ENCODE measurements at regions not wholly inside any gene's neighbourhood (a gene's known extent, or its start where the extent isn't known, plus 50 kb on each side); places are given as distances from the start of the nearest gene placed in this dataset.

- no peak overlapping the region for H3K4me2 ChIP-seq (ENCODE audit: insufficient read depth in 1 of 2, low read depth in 2 of 2, low read length in 2 of 2)
- H2BK20ac ChIP-seq (ENCODE audit: low read length), result no peak overlapping the region
- H2AFZ ChIP-seq (ENCODE audit: low read length), result no peak overlapping the region
- peak overlapping the region; percentile 48 for H2BK15ac ChIP-seq (ENCODE audit: low read length)
- H3K4me3 ChIP-seq (ENCODE audit: extremely low read depth in 1 of 4, insufficient read depth in 2 of 4, low read depth in 3 of 4, low read length in 4 of 4), result no peak overlapping the region
- FAIRE-seq (no peak), DNase-seq (ENCODE audit: low read depth in 1 of 2, low spot score in 2 of 2) (no peak)
- 91% methylated on average over 19 of the region's 19 CpGs; no CpG with 5 or more reads in 1 of the 2 experiments for WGBS, 2 experiments (ENCODE audit: extremely low coverage in 1 of 2, insufficient coverage in 1 of 2, insufficient read length in 1 of 2, insufficient replicate concordance in 2 of 2, low coverage in 1 of 2, low lambda C conversion rate in 2 of 2, missing lambda C conversion rate in 1 of 2)
- H3K4ac ChIP-seq (replicated peaks; ENCODE audit: insufficient read length, low read depth, low read length), result no peak overlapping the region
- H3K9me3 ChIP-seq (ENCODE audit: insufficient read depth in 2 of 2, low read depth in 1 of 2, low read length in 1 of 2), result no peaks in the 10 kb centered on the region
- ChIA-PET CTCF (ENCODE audit: partially characterized antibody) (interaction anchor here (0.6 to 1.1 kb wide), 2 partner anchors 20 to 40 kb away, joined by 3 to 4 read pairs; no protein-coding TSS in a partner anchor), POLR2A (ENCODE audit: partially characterized antibody) (interaction anchor here (0.7 to 1.9 kb wide), 2 partner anchors 16 to 248 kb away, joined by 3 to 4 read pairs; no protein-coding TSS in a partner anchor)
- no peak overlapping the region for H3K56ac ChIP-seq (replicated peaks; ENCODE audit: insufficient read length, low read depth, low read length)
- H3K23me2 ChIP-seq (ENCODE audit: low read depth, low read length), result no peaks in the 10 kb centered on the region
- H2BK5ac ChIP-seq (ENCODE audit: low read depth, low read length), result no peak overlapping the region
- H3K23ac ChIP-seq (ENCODE audit: insufficient read length), result no peak overlapping the region
- TF ChIP-seq EP300 (IDR thresholded peaks at IDR 0.05; ENCODE audit: borderline replicate concordance in 1 of 2, low read depth in 2 of 2, low read length in 2 of 2) (no peak), ZNF274 (IDR thresholded peaks at IDR 0.05; ENCODE audit: borderline replicate concordance, extremely low read depth, low read length) (no peak), SUZ12 (IDR thresholded peaks at IDR 0.05; ENCODE audit: low read length) (no peak), BCL11A (IDR thresholded peaks at IDR 0.05; ENCODE audit: low read depth in 2 of 2, low read length in 2 of 2) (no peak), GTF2F1 (IDR thresholded peaks at IDR 0.05; ENCODE audit: borderline replicate concordance, low read depth, low read length) (no peak), YY1 (IDR thresholded peaks at IDR 0.05; ENCODE audit: low read depth, low read length) (no peak)
- H3K18ac ChIP-seq (ENCODE audit: extremely low read depth, low read length), result no peak overlapping the region; the same call in 1 of the 2 replicates
- H3K27ac ChIP-seq (ENCODE audit: low read depth, low read length), result no peak overlapping the region
- peaks cover 0 to 14% (median 7%) of the 10 kb centered on the region in 4 experiments; a peak in 6 of 7 replicates for H3K4me1 ChIP-seq (replicated peaks in 1 of 4; ENCODE audit: control insufficient read depth in 3 of 4, insufficient read depth in 4 of 4, low read length in 3 of 4)
- H3K27me3 ChIP-seq (replicated peaks in 1 of 4; ENCODE audit: control insufficient read depth in 3 of 4, extremely low read depth in 1 of 4, insufficient read depth in 3 of 4, low read length in 3 of 4), result no peaks in the 10 kb centered on the region
- H3K36me3 ChIP-seq (ENCODE audit: control insufficient read depth in 2 of 4, insufficient read depth in 4 of 4, low read length in 3 of 4), result no peaks in the 10 kb centered on the region
- peak overlapping the region; percentile 68; the same call in 1 of the 2 replicates for H2AK5ac ChIP-seq (ENCODE audit: low read depth, low read length)
- no peaks in the 10 kb centered on the region for H3K79me1 ChIP-seq (ENCODE audit: low read depth, low read length)
- no peak overlapping the region for H4K5ac ChIP-seq (ENCODE audit: insufficient read length, low read depth, low read length)
- peak overlapping the region; percentile 75; the same call in 1 of the 2 replicates for H2BK12ac ChIP-seq (ENCODE audit: low read depth, low read length)
- H2BK120ac ChIP-seq (replicated peaks; ENCODE audit: low read depth, low read length), result no peak overlapping the region
- H3K9ac ChIP-seq (replicated peaks in 1 of 4; ENCODE audit: extremely low read depth in 1 of 4, low read depth in 3 of 4, low read length in 3 of 4), result no peak overlapping the region
- peaks cover 2% of the 10 kb centered on the region in 2 experiments for H4K20me1 ChIP-seq (replicated peaks in 1 of 2; ENCODE audit: control insufficient read depth in 1 of 2, insufficient read depth in 2 of 2, low read length in 2 of 2)
- H3K79me2 ChIP-seq (ENCODE audit: control insufficient read depth in 1 of 2, insufficient read depth in 2 of 2, low read length in 2 of 2), result no peaks in the 10 kb centered on the region
- H4K8ac ChIP-seq (ENCODE audit: extremely low read depth, insufficient read depth, low read length), result peak overlapping the region; percentile 78; the same call in 1 of the 2 replicates
- no peak overlapping the region for H3K14ac ChIP-seq (ENCODE audit: insufficient read length)
- no peak overlapping the region for H4K91ac ChIP-seq (replicated peaks; ENCODE audit: insufficient read length, low read length)
Observed at GRCh38 chr11:134498326-134499139, 86.5 kb upstream of the B3GAT1 start.
